GM21576 (cell line): ENCODE measurements at regions not wholly inside any gene's neighbourhood (a gene's known extent, or its start where the extent isn't known, plus 50 kb on each side); places are given as distances from the start of the nearest gene placed in this dataset.

Experiments used
- ATAC-seq: cut with Tn5 transposase; IDR thresholded peaks from one replicate; pipeline ENCODE4 v1.9.1; 2021; ENCODE audit warnings: mild to moderate bottlenecking, moderate library complexity; ENCODE audit not compliant: unreplicated experiment

GRCh38 chrX:124820738-124821137 lies 474.4 kb downstream of the SH2D1A start:
- no peak for ATAC-seq

GRCh38 chrX:124827258-124827845 lies 481.0 kb downstream of the SH2D1A start:
- no peak for ATAC-seq

- ATAC-seq, result no peak
Observed at GRCh38 chrX:124829930-124830329, 483.6 kb downstream of the SH2D1A start.

- no peak for ATAC-seq
Observed at GRCh38 chrX:124836786-124837185, 482.9 kb upstream of the TEX13C start.

GRCh38 chrX:124842205-124842604 lies 477.5 kb upstream of the TEX13C start:
- no peak for ATAC-seq

- no peak for ATAC-seq
Observed at GRCh38 chrX:124860736-124861135, 458.9 kb upstream of the TEX13C start.

GRCh38 chrX:124862301-124862700 lies 457.4 kb upstream of the TEX13C start:
- no peak for ATAC-seq

- no peak for ATAC-seq
Observed at GRCh38 chrX:124863303-124863702, 456.4 kb upstream of the TEX13C start.

GRCh38 chrX:124887572-124887971 lies 432.1 kb upstream of the TEX13C start:
- ATAC-seq, result no peak

- no peak for ATAC-seq
Observed at GRCh38 chrX:124895947-124896346, 423.7 kb upstream of the TEX13C start.

- no peak for ATAC-seq
Observed at GRCh38 chrX:124902953-124903352, 416.7 kb upstream of the TEX13C start.

- no peak for ATAC-seq
Observed at GRCh38 chrX:124910611-124911010, 409.1 kb upstream of the TEX13C start.

- no peak for ATAC-seq
Observed at GRCh38 chrX:124917011-124917410, 402.7 kb upstream of the TEX13C start.

- ATAC-seq, result no peak
Observed at GRCh38 chrX:124925681-124926080, 394.0 kb upstream of the TEX13C start.

GRCh38 chrX:124931241-124931640 lies 388.4 kb upstream of the TEX13C start:
- ATAC-seq, result no peak

GRCh38 chrX:124931958-124932357 lies 387.7 kb upstream of the TEX13C start:
- no peak for ATAC-seq

- no peak for ATAC-seq
Observed at GRCh38 chrX:124938715-124939114, 381.0 kb upstream of the TEX13C start.

GRCh38 chrX:124940531-124940930 lies 379.1 kb upstream of the TEX13C start:
- no peak for ATAC-seq

- no peak for ATAC-seq
Observed at GRCh38 chrX:124954402-124954801, 365.3 kb upstream of the TEX13C start.

GRCh38 chrX:124960454-124960853 lies 359.2 kb upstream of the TEX13C start:
- ATAC-seq, result no peak

GRCh38 chrX:124963717-124964116 lies 356.0 kb upstream of the TEX13C start, which contains the start of gene TENM1:
TSS of gene TENM1 (minus strand) at chrX:124963817.
- ATAC-seq, result no peak

- ATAC-seq, result no peak
Observed at GRCh38 chrX:124975456-124975855, 344.2 kb upstream of the TEX13C start.

- ATAC-seq, result no peak
Observed at GRCh38 chrX:124981420-124981819, 338.3 kb upstream of the TEX13C start.
